NCI-H1436 treated with DMSO at 0.1 percent for 48 hours (cell line): ENCODE measurements at regions not wholly inside any gene's neighbourhood (a gene's known extent, or its start where the extent isn't known, plus 50 kb on each side); places are given as distances from the start of the nearest gene placed in this dataset.
"Not testable (repeated sequence)": the region's sequence is repeated elsewhere in the genome, so short reads cannot be mapped to it uniquely, and the experiment has no call there.

Experiments used
- DNase-seq: peaks from one replicate; lab custom pipeline; 2025; lab: John Stamatoyannopoulos, UW

- DNase-seq: no peak
These were observed 348.9 kb upstream of the C16orf82 start for GRCh38 chr16:26717826-26718225.

GRCh38 chr16:26721290-26721689, 345.4 kb upstream of the C16orf82 start:
- no peak for DNase-seq

- DNase-seq: not testable (repeated sequence)
These were observed 344.8 kb upstream of the C16orf82 start for GRCh38 chr16:26721957-26722356.

- DNase-seq: no peak
These were observed 342.5 kb upstream of the C16orf82 start for GRCh38 chr16:26724189-26724588.

- DNase-seq: no peak
These were observed 338.9 kb upstream of the C16orf82 start for GRCh38 chr16:26727848-26728247.

- DNase-seq: no peak
These were observed 336.7 kb upstream of the C16orf82 start for GRCh38 chr16:26729951-26730541.

- DNase-seq: no peak
These were observed 335.0 kb upstream of the C16orf82 start for GRCh38 chr16:26731729-26732128.

- no peak for DNase-seq
These were observed 333.0 kb upstream of the C16orf82 start for GRCh38 chr16:26733710-26734109.

- DNase-seq: no peak
These were observed 331.2 kb upstream of the C16orf82 start for GRCh38 chr16:26735521-26735920.

GRCh38 chr16:26736084-26736483, 330.6 kb upstream of the C16orf82 start:
- no peak for DNase-seq

GRCh38 chr16:26740771-26741170, 326.0 kb upstream of the C16orf82 start:
- no peak for DNase-seq

GRCh38 chr16:26742040-26742439, 324.7 kb upstream of the C16orf82 start:
- DNase-seq: no peak

GRCh38 chr16:26744430-26744829, 322.3 kb upstream of the C16orf82 start:
- DNase-seq: no peak

GRCh38 chr16:26747760-26748159, 319.0 kb upstream of the C16orf82 start:
- DNase-seq: no peak

- DNase-seq: no peak
These were observed 317.7 kb upstream of the C16orf82 start for GRCh38 chr16:26749072-26749471.

- DNase-seq: no peak
These were observed 314.6 kb upstream of the C16orf82 start for GRCh38 chr16:26752166-26752565.

- DNase-seq: no peak
These were observed 310.1 kb upstream of the C16orf82 start for GRCh38 chr16:26756633-26757032.

- no peak for DNase-seq
These were observed 304.1 kb upstream of the C16orf82 start for GRCh38 chr16:26762594-26762993.

GRCh38 chr16:26765087-26765486, 301.6 kb upstream of the C16orf82 start:
- DNase-seq: no peak

- peak; percentile 45 for DNase-seq
These were observed 298.2 kb upstream of the C16orf82 start for GRCh38 chr16:26768385-26769010.

GRCh38 chr16:26770547-26770946, 296.2 kb upstream of the C16orf82 start:
- no peak for DNase-seq

- no peak for DNase-seq
These were observed 294.2 kb upstream of the C16orf82 start for GRCh38 chr16:26772503-26772902.

- DNase-seq: no peak
These were observed 288.9 kb upstream of the C16orf82 start for GRCh38 chr16:26777821-26778220.

- DNase-seq: no peak
These were observed 278.8 kb upstream of the C16orf82 start for GRCh38 chr16:26787924-26788323.
